ENCODE measurements at regions not wholly inside any gene's neighbourhood (a gene's known extent, or its start where the extent isn't known, plus 50 kb on each side); places are given as distances from the start of the nearest gene placed in this dataset.
A peak's percentile ranks its signal among the peaks of the same experiment; 100 is the strongest.
"Not testable (repeated sequence)": the region's sequence is repeated elsewhere in the genome, so short reads cannot be mapped to it uniquely, and the experiment has no call there.

- DNase-seq = no peak
Measured at GRCh38 chr6:18527836-18528743, 140.9 kb downstream of the RNF144B start.

GRCh38 chr6:18530201-18530600 lies 143.1 kb downstream of the RNF144B start:
- DNase-seq = no peak

GRCh38 chr6:18532139-18532538 lies 145.0 kb downstream of the RNF144B start:
- DNase-seq = no peak

GRCh38 chr6:18533793-18534192 lies 146.6 kb downstream of the RNF144B start:
- DNase-seq = no peak

GRCh38 chr6:18536591-18537055 lies 149.5 kb downstream of the RNF144B start:
- no peak for DNase-seq

GRCh38 chr6:18538315-18538714 lies 151.2 kb downstream of the RNF144B start:
- DNase-seq = no peak

- DNase-seq = no peak
Measured at GRCh38 chr6:18543051-18543450, 155.9 kb downstream of the RNF144B start.

GRCh38 chr6:18545142-18545541 lies 158.0 kb downstream of the RNF144B start:
- not testable (repeated sequence) for DNase-seq

- no peak for DNase-seq
Measured at GRCh38 chr6:18545726-18546125, 158.6 kb downstream of the RNF144B start.

- no peak for DNase-seq
Measured at GRCh38 chr6:18550119-18550518, 163.0 kb downstream of the RNF144B start.

GRCh38 chr6:18551228-18551627 lies 164.1 kb downstream of the RNF144B start:
- DNase-seq = peak; percentile 59

- DNase-seq = no peak
Measured at GRCh38 chr6:18555750-18556149, 168.6 kb downstream of the RNF144B start.

- DNase-seq = no peak
Measured at GRCh38 chr6:18561037-18561750, 174.0 kb downstream of the RNF144B start.

- DNase-seq = no peak
Measured at GRCh38 chr6:18562726-18563125, 175.6 kb downstream of the RNF144B start.

GRCh38 chr6:18564775-18565174 lies 177.6 kb downstream of the RNF144B start:
- DNase-seq = no peak

- DNase-seq = no peak
Measured at GRCh38 chr6:18565231-18565630, 178.1 kb downstream of the RNF144B start.

- no peak for DNase-seq
Measured at GRCh38 chr6:18567380-18567779, 180.2 kb downstream of the RNF144B start.

GRCh38 chr6:18577491-18577890 lies 190.3 kb downstream of the RNF144B start:
- DNase-seq = no peak

- DNase-seq = no peak
Measured at GRCh38 chr6:18579166-18579565, 192.0 kb downstream of the RNF144B start.

- DNase-seq = no peak
Measured at GRCh38 chr6:18579869-18580268, 192.7 kb downstream of the RNF144B start.

- no peak for DNase-seq
Measured at GRCh38 chr6:18584372-18584771, 197.2 kb downstream of the RNF144B start.

GRCh38 chr6:18585032-18585573 lies 198.0 kb downstream of the RNF144B start:
- DNase-seq = peak; percentile 64

GRCh38 chr6:18586133-18586532 lies 199.0 kb downstream of the RNF144B start:
- DNase-seq = no peak
